SK-N-DZ (cell line): ENCODE measurements at regions not wholly inside any gene's neighbourhood (a gene's known extent, or its start where the extent isn't known, plus 50 kb on each side); places are given as distances from the start of the nearest gene placed in this dataset.
"Not testable (repeated sequence)": the region's sequence is repeated elsewhere in the genome, so short reads cannot be mapped to it uniquely, and the experiment has no call there.

Experiments
- DNase-seq: peaks from one replicate; pipeline ENCODE4 v3.0.0-alpha.2; 2015; ENCODE audit warnings: low spot score

GRCh38 chr9:67307109-67307508 is 314.8 kb upstream of the SPATA31A3 start:
- not testable (repeated sequence) for DNase-seq

- not testable (repeated sequence) for DNase-seq
Measured at GRCh38 chr9:67288797-67289196, 296.4 kb upstream of the SPATA31A3 start.

GRCh38 chr9:67288117-67288735 is 295.9 kb upstream of the SPATA31A3 start:
- not testable (repeated sequence) for DNase-seq

- DNase-seq: not testable (repeated sequence)
Measured at GRCh38 chr9:67284299-67284698, 291.9 kb upstream of the SPATA31A3 start.

- DNase-seq: not testable (repeated sequence)
Measured at GRCh38 chr9:67281574-67281973, 289.2 kb upstream of the SPATA31A3 start.

- DNase-seq: not testable (repeated sequence)
Measured at GRCh38 chr9:67269692-67270091, 277.3 kb upstream of the SPATA31A3 start.

GRCh38 chr9:67257894-67258293 is 265.5 kb upstream of the SPATA31A3 start:
- DNase-seq: not testable (repeated sequence)

- not testable (repeated sequence) for DNase-seq
Measured at GRCh38 chr9:67248967-67249366, 256.6 kb upstream of the SPATA31A3 start.

- DNase-seq: not testable (repeated sequence)
Measured at GRCh38 chr9:67212073-67212472, 219.7 kb upstream of the SPATA31A3 start.

GRCh38 chr9:67210842-67211241 is 218.5 kb upstream of the SPATA31A3 start:
- DNase-seq: not testable (repeated sequence)

GRCh38 chr9:67208831-67209437 is 216.6 kb upstream of the SPATA31A3 start:
- not testable (repeated sequence) for DNase-seq

GRCh38 chr9:67196135-67196534 is 203.8 kb upstream of the SPATA31A3 start:
- not testable (repeated sequence) for DNase-seq

- DNase-seq: not testable (repeated sequence)
Measured at GRCh38 chr9:67195357-67195756, 203.0 kb upstream of the SPATA31A3 start.

GRCh38 chr9:67179185-67179584 is 186.8 kb upstream of the SPATA31A3 start:
- not testable (repeated sequence) for DNase-seq

GRCh38 chr9:67175167-67175566 is 182.8 kb upstream of the SPATA31A3 start:
- not testable (repeated sequence) for DNase-seq

GRCh38 chr9:67171721-67172120 is 179.4 kb upstream of the SPATA31A3 start:
- DNase-seq: not testable (repeated sequence)

GRCh38 chr9:67168530-67169157 is 176.3 kb upstream of the SPATA31A3 start:
- DNase-seq: not testable (repeated sequence)

- not testable (repeated sequence) for DNase-seq
Measured at GRCh38 chr9:67166335-67166734, 174.0 kb upstream of the SPATA31A3 start.

GRCh38 chr9:67162827-67163226 is 170.5 kb upstream of the SPATA31A3 start:
- DNase-seq: not testable (repeated sequence)

GRCh38 chr9:67155218-67155617 is 162.9 kb upstream of the SPATA31A3 start:
- DNase-seq: not testable (repeated sequence)

GRCh38 chr9:67153501-67153900 is 161.2 kb upstream of the SPATA31A3 start:
- not testable (repeated sequence) for DNase-seq

GRCh38 chr9:67142392-67143107 is 150.2 kb upstream of the SPATA31A3 start:
- not testable (repeated sequence) for DNase-seq
